SK-N-SH (cell line): ENCODE measurements at regions not wholly inside any gene's neighbourhood (a gene's known extent, or its start where the extent isn't known, plus 50 kb on each side); places are given as distances from the start of the nearest gene placed in this dataset.

Experiments
- CTCF ChIP-seq: fragments of 200-600 bp; sonication (generic); IDR thresholded peaks from 2 replicates; pipeline ENCODE4 v1.6.1; 2017; ENCODE audit warnings: antibody characterized with exemption, mild to moderate bottlenecking, moderate library complexity
- EP300 ChIP-seq, 2 experiments: IDR thresholded peaks; 2 replicates each; pipeline versions ENCODE4 v1.4.0 to v1.6.1; 2012; ENCODE audit warnings: borderline replicate concordance in 1 of 2, low read depth in 1 of 2, low read length in 1 of 2
- MAX ChIP-seq: IDR thresholded peaks from 2 replicates; pipeline ENCODE4 v1.4.0; 2012; ENCODE audit warnings: low read depth
- POLR2AphosphoS5 ChIP-seq: IDR thresholded peaks from 2 replicates; pipeline ENCODE4 v1.6.1; 2012; ENCODE audit warnings: low read depth, low read length
- RCOR1 ChIP-seq: fragments of 150-350 bp; IDR thresholded peaks from 2 replicates; pipeline ENCODE4 v1.6.1; 2017; ENCODE audit warnings: antibody characterized with exemption, low read length
- REST ChIP-seq: IDR thresholded peaks from 2 replicates; pipeline ENCODE4 v1.6.1; 2012; ENCODE audit warnings: mild to moderate bottlenecking, low read depth, low read length, moderate library complexity
- SIN3A ChIP-seq: IDR thresholded peaks from 2 replicates; pipeline ENCODE4 v1.6.1; 2012; ENCODE audit warnings: low read depth, mild to moderate bottlenecking, low read length, moderate library complexity, borderline replicate concordance
- SMC3 ChIP-seq: IDR thresholded peaks from 2 replicates; pipeline ENCODE4 v1.6.1; 2012; ENCODE audit warnings: low read depth, low read length, improper control_type of control experiment
- USF2 ChIP-seq: fragments of 150-350 bp; IDR thresholded peaks from 2 replicates; pipeline ENCODE4 v1.6.1; 2017; ENCODE audit warnings: antibody characterized with exemption, low read length, low read depth, borderline replicate concordance

- no peak for TF ChIP-seq SIN3A
- no peak for TF ChIP-seq MAX
- no peak for TF ChIP-seq POLR2AphosphoS5
- TF ChIP-seq RCOR1 = no peak
- TF ChIP-seq EP300 (IDR thresholded peaks at IDR 0.05; ENCODE audit: borderline replicate concordance in 1 of 2, low read depth in 1 of 2, low read length in 1 of 2) = no peak
- TF ChIP-seq USF2 = no peak
- TF ChIP-seq CTCF = no peak
- no peak for TF ChIP-seq REST
- TF ChIP-seq SMC3 = no peak
Measured at GRCh38 chr5:75928992-75929391, 154.2 kb upstream of the SV2C start.
